Stimulated activated CD4-positive, alpha-beta T cell treated with anti-CD3 and anti-CD28 coated beads, Interleukin-4, amount 100 ng/mL, for 24 hours (primary cell): ENCODE measurements at regions not wholly inside any gene's neighbourhood (a gene's known extent, or its start where the extent isn't known, plus 50 kb on each side); places are given as distances from the start of the nearest gene placed in this dataset.
"Not testable (repeated sequence)": the region's sequence is repeated elsewhere in the genome, so short reads cannot be mapped to it uniquely, and the experiment has no call there.

ENCODE experiments used
- DNase-seq: peaks from one replicate; pipeline ENCODE4 v3.0.0-alpha.2; 2020

GRCh38 chr15:46880791-46881190 is 836.5 kb upstream of the SEMA6D start:
- no peak for DNase-seq

- no peak for DNase-seq
Observed at GRCh38 chr15:46892621-46893160, 824.6 kb upstream of the SEMA6D start.

GRCh38 chr15:46894644-46895043 is 822.7 kb upstream of the SEMA6D start:
- DNase-seq = no peak

- no peak for DNase-seq
Observed at GRCh38 chr15:46897266-46897665, 820.0 kb upstream of the SEMA6D start.

- no peak for DNase-seq
Observed at GRCh38 chr15:46901001-46901400, 816.3 kb upstream of the SEMA6D start.

GRCh38 chr15:46917721-46918252 is 799.5 kb upstream of the SEMA6D start:
- DNase-seq = no peak

GRCh38 chr15:46918462-46919140 is 798.7 kb upstream of the SEMA6D start:
- no peak for DNase-seq

- DNase-seq = no peak
Observed at GRCh38 chr15:46921891-46922290, 795.4 kb upstream of the SEMA6D start.

- DNase-seq = no peak
Observed at GRCh38 chr15:46930426-46930825, 786.9 kb upstream of the SEMA6D start.

- DNase-seq = no peak
Observed at GRCh38 chr15:46933332-46933731, 784.0 kb upstream of the SEMA6D start.

- DNase-seq = no peak
Observed at GRCh38 chr15:46934851-46935250, 782.5 kb upstream of the SEMA6D start.

GRCh38 chr15:46938169-46938568 is 779.1 kb upstream of the SEMA6D start:
- DNase-seq = no peak

- DNase-seq = no peak
Observed at GRCh38 chr15:46941241-46941640, 776.1 kb upstream of the SEMA6D start.

GRCh38 chr15:46946953-46947352 is 770.4 kb upstream of the SEMA6D start:
- no peak for DNase-seq

- no peak for DNase-seq
Observed at GRCh38 chr15:46955576-46955975, 761.7 kb upstream of the SEMA6D start.

- no peak for DNase-seq
Observed at GRCh38 chr15:46956456-46956855, 760.8 kb upstream of the SEMA6D start.

- DNase-seq = no peak
Observed at GRCh38 chr15:46956881-46957280, 760.4 kb upstream of the SEMA6D start.

- DNase-seq = no peak
Observed at GRCh38 chr15:46960581-46960980, 756.7 kb upstream of the SEMA6D start.

- DNase-seq = no peak
Observed at GRCh38 chr15:46961795-46962194, 755.5 kb upstream of the SEMA6D start.

- DNase-seq = not testable (repeated sequence)
Observed at GRCh38 chr15:46988055-46988454, 729.2 kb upstream of the SEMA6D start.

GRCh38 chr15:46996359-46996758 is 720.9 kb upstream of the SEMA6D start:
- DNase-seq = no peak

GRCh38 chr15:46997501-46997900 is 719.8 kb upstream of the SEMA6D start:
- no peak for DNase-seq

- no peak for DNase-seq
Observed at GRCh38 chr15:47003568-47003967, 713.7 kb upstream of the SEMA6D start.

GRCh38 chr15:47013446-47013845 is 703.9 kb upstream of the SEMA6D start:
- no peak for DNase-seq
